GM18502 (cell line): ENCODE measurements at regions not wholly inside any gene's neighbourhood (a gene's known extent, or its start where the extent isn't known, plus 50 kb on each side); places are given as distances from the start of the nearest gene placed in this dataset.

Experiments
- ATAC-seq: cut with Tn5 transposase; IDR thresholded peaks from one replicate; pipeline ENCODE4 v1.9.1; 2021; ENCODE audit warnings: mild to moderate bottlenecking; ENCODE audit not compliant: unreplicated experiment, poor library complexity

DNA sequence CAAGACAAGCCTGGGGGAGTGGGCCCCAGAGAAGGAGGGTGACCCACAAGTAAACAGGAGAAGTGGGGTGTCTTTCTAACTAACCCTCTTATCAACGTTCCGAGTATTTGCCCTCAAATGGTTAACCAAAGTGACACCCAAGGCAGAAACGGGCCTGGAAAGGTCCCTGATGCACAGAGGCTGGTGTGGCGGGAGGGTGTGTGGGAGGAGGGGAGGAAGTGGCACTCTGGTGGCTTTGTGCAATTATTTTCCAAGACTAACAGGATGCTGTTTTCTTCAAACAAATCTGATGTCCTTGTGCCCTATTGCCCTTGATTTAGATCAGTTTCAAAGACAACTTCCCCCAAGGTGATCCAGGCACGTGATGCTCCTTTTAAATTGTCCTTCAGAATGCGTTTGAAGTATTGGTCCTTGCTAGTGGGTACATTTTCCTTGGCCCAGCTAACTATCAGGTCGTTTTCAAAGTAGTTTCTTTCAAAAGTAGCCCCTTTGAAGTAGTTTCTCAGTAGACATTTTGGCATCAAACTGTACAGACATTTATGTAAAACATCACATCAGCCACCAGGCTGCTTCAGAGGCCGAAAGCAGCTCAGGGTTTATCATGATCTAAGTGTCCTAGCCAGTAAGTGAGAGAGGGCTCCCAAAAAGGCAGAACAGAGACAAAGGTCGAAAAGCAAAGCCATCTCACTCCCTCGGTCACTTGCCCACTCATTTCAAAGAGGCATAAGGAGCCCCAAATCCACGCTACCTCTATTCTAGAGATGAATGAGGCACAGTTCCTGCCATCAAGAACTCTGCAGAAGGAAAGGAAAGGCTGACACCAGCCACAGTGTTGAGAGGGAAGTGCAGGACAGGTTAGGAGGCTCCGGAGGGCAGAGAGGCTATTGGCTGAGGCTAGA is 371.1 kb upstream of the ID2 start:
- no peak for ATAC-seq

DNA sequence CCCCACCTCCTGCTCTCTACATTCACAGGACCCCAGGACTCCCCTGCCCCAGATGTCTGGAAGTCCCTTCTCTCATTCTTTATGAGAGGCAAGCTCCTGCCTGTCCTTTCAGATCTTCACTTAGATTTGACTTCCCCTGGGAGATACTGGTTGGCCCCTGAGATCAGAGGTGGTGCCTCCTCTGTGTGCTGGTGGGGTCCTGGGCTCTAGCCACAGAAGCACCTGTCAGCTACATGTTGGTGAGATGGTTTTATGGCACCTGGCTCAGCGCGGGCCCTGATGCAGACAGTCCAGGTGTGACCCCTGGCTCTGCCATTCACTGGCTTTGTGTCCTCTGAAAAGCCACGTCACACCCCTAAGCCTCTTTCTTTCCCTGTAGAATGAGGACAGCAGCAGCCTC is 369.6 kb upstream of the ID2 start:
- ATAC-seq: no peak

DNA sequence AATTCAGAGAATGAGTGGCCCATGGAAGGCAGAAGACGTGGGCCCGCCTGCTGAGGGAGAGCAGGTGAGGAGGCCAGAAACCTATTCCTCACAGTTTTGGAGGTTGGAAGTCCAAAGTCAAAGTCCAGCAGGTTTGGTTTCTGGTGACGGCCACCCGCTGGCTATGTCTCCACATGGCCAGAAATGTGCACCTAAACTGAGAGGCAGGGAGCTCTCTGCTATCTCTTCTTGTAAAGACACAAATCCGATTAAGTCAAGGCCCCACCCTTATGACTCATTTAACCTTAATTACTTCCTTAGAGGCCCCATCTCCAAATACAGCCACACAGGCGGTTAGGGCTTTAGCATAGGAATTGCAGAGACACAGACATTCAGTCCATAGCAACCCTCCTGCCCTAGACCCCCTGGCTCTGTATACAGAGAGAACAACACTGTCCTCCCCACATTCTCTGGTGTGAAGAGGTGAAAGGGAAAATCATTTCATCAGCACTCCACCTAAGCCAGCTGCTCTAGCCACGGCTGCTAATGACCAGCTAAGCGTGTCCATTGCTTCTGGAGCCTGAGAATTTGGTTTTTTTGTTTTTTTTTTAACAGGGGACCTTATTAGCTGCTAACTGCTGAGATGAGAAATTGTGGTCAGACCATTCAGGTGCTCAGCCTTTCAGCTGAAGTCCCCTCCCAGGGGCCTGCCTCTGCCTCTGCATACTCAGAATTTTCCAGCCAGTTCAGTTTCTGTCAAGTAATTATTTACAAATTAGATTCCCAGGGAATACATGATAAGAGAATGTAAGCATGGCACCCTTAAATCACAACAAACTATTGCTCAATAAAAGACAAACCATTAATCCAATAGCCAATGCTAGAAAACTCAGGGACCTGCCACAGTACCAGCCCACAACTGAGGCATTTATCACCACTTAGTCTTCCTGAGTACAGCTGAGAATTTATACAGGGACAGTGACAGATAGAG is 368.7 kb upstream of the ID2 start:
- peak; percentile 86 for ATAC-seq

DNA sequence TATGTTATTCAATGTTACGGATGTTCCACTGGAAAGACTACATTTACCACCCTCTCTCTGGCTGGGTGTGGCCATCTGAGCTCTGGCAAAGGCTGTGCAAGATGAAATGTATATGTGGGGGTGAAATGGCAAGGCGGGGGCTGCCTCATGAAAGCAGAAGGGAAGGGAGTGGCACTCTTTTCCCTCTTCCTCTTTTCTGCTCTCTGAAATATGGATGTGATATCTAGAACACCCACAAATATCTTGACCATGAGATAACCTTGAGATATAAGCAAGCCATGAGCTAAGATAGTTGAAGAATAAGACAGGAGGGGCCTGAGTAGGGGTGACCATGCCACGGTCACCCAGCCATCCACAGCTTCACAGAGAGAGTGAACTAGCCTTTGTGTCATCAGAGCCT is 367.8 kb upstream of the ID2 start:
- no peak for ATAC-seq

DNA sequence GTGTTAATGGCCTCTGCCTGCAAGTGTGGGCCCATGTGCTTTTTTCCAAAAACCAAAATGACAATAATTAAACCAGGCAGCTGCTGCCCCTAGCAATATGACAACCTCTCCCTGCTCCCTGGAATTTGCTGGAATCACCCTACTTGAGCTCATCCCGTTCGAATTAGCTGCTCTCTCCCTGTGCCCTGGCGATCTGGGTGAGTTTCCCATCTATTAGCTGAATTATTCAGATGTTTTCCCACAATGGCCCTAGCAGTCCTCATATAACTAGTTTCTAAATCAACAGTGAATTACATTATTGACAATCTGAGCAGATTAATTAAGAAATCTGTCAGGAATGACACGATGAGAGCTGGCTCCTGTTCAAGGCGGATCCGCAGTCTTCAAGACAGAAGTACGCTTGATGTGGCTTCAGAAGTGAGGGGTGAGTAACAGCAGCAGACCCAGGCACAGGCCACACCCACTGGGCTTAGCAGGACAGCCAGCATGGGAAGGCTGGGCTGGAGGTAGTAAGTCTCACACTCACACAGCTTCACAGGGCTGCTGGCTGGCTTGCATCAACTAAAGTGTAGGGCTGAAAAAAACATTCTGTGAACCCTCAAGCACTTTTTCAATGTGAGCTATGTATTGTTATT is 366.2 kb upstream of the ID2 start:
- ATAC-seq: no peak

- ATAC-seq: no peak
These were observed 365.5 kb upstream of the ID2 start for GRCh38 chr2:8316356-8316755.

DNA sequence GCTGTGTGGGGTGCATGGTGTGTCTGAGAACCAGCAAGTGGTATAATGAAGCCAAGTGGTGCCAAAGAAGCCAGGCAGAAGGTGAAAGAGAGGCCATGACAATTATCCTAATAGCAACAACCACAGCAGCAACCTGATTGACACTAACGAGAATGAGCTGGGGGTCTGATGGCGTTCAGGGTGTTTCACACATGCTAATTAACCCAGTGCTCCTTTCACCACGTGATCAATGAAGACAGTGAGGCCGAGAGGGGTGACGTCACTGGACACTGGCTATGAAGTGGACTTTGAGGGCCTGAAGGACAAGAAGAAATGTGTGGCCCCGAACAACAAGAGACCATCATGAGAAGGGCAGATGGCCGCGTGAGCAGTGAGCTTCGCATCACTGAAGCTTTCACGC is 364.4 kb upstream of the ID2 start:
- ATAC-seq: no peak

GRCh38 chr2:8319219-8319618 is 362.6 kb upstream of the ID2 start:
- no peak for ATAC-seq

GRCh38 chr2:8320311-8321066 is 361.4 kb upstream of the ID2 start:
- ATAC-seq: no peak

DNA sequence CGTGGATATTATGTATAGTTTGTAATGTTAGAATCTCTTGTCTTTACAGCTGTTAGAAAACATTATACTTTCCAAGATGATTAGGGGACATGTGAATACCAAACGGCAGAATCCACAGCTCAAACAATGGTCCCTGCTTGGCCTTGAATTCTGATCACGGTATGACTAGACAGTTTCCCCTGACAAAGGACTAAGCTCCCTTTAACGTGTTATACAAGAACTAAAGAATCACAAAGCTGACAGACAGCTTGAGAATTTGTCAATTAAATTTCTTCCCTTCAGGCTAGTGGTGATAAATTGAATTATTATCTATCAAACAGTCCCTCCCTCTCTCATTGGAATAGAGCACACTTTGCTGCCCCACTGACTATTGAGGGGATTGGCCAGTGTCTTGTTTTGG is 359.2 kb upstream of the ID2 start:
- ATAC-seq: no peak

DNA sequence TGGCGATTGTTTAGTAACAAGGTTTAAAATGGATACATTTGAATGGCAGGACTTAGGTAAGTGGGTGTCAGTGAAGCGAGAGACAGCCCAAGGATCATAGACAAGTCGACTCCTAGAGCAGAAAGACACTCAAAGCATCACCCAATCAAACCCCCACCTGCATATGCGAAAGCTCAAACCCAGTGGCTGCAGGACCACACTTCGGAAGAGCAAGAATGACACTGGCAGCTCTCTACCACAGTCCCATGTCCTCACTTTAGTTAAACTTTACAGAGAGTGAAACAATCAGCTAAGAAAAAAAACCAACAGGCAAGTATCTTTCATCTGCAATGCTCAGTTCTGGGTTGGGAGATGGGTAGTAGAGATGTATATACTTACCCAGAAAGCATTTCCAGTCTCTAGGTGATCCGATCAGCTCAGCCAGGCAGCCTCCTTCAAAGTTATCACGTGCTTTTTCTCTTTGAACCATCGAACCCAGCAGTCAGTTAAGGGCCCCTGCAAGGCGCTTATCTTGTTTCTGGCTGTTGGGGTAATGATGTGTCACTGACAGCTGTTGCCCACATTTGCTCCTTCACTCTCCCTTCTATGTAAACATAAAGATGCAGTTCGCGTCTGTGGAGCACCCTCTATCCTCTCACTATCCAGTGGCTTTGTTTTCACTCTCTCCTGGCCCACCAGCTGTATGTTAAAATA is 357.5 kb upstream of the ID2 start:
- no peak for ATAC-seq

DNA sequence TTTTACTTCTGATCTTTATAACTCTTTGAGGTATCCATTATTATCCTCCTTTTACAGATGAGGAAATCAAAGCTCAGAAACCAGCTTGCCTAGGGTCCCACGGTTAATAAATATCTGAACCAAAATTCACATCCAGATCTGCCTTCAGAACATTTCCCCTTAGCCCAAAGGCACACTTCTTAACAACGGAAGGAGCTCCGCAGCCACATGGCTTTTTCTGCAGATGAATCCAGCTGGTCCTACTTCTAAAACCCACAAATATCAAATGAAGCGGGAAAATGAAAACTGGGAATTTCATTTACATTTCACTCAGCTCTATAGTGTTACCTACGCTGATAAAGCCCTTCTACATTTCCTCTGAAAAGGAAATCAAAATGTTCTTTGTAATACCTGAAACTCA is 357.0 kb upstream of the ID2 start:
- ATAC-seq: no peak

DNA sequence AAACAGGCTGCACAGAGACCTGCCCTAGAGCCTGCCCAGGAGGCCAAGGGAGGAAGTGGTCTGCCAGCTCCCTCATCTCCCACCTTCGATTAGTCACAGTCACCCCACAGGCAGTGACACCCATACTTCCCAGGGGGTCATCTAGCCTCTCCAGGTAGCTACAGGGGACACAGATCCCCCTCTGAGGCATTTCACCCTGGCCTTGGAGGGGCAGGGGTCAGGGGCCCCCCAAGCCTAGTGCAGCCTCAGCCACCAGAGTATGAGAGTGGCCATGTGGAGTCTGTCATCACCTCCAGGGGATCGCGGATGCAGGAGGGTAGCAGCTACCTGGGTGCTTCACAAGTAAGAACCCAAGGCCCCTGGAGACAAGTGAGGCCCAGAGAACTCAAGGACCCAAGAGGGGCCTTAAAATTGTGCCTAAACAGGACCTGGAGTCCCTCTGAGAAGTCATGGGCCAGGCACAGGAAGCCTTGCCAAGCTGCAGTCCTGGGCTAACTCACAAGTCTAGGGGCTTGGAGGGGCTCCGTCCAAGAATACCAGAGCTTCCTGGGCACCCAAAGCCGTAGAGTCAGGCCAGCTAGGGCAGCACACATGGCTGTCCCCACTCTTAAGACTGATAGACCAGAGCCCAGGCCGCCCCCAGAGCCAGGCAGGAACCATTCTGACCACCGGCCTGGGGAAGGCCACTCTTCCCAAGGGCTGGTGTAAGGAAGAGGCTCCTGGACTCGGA is 354.3 kb upstream of the ID2 start:
- no peak for ATAC-seq

GRCh38 chr2:8328217-8328616 is 353.6 kb upstream of the ID2 start:
- ATAC-seq: no peak

- no peak for ATAC-seq
These were observed 351.9 kb upstream of the ID2 start for GRCh38 chr2:8329660-8330622.

GRCh38 chr2:8331068-8331467 is 350.8 kb upstream of the ID2 start:
- no peak for ATAC-seq

DNA sequence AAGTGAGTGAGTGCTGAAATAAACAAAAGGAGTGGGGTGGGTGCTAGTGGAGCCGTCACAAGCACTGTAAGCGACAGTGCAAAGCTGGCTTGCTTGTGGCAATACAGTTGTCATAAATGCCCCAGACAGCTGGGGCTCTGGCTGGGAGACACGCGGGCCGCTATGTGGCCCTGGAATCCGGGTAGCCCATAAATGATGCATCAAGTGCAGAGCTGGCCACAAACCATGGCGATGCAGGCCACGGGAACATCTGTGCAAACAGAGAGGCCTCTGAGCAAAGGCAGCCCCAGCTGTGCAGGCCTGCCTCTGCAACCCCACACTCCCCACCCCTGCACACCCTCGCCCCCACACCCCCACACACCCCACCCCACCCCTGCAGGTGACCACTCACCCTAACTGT is 349.2 kb upstream of the ID2 start:
- no peak for ATAC-seq
